ENCODE measurements at regions not wholly inside any gene's neighbourhood (a gene's known extent, or its start where the extent isn't known, plus 50 kb on each side); places are given as distances from the start of the nearest gene placed in this dataset.

GRCh38 chr7:81624021-81624592, 145.7 kb downstream of the HGF start:
- no peak overlapping the region for H4K5ac ChIP-seq (ENCODE audit: insufficient read length, low read depth, low read length)
- H2BK15ac ChIP-seq (ENCODE audit: low read length), result no peak overlapping the region
- no peak overlapping the region for H2BK120ac ChIP-seq (replicated peaks; ENCODE audit: low read depth, low read length)
- H3K36me3 ChIP-seq (ENCODE audit: control insufficient read depth in 2 of 4, insufficient read depth in 4 of 4, low read length in 3 of 4), result no peaks in the 10 kb centered on the region
- no peak overlapping the region for H3K23ac ChIP-seq (ENCODE audit: insufficient read length)
- H4K91ac ChIP-seq (replicated peaks; ENCODE audit: insufficient read length, low read length), result no peak overlapping the region
- no peak overlapping the region for H3K4me3 ChIP-seq (ENCODE audit: extremely low read depth in 1 of 4, insufficient read depth in 2 of 4, low read depth in 3 of 4, low read length in 4 of 4)
- H3K4me1 ChIP-seq (replicated peaks in 1 of 4; ENCODE audit: control insufficient read depth in 3 of 4, insufficient read depth in 4 of 4, low read length in 3 of 4), result no peaks in the 10 kb centered on the region
- no peaks in the 10 kb centered on the region for H4K20me1 ChIP-seq (replicated peaks in 1 of 2; ENCODE audit: control insufficient read depth in 1 of 2, insufficient read depth in 2 of 2, low read length in 2 of 2)
- no peak overlapping the region for H2BK20ac ChIP-seq (ENCODE audit: low read length)
- no peaks in the 10 kb centered on the region for H3K79me1 ChIP-seq (ENCODE audit: low read depth, low read length)
- no peak for DNase-seq (ENCODE audit: low read depth in 1 of 2, low spot score in 2 of 2)
- no peak for FAIRE-seq
- no peaks in the 10 kb centered on the region for H3K9me3 ChIP-seq (ENCODE audit: insufficient read depth in 2 of 2, low read depth in 1 of 2, low read length in 1 of 2)
- H2BK12ac ChIP-seq (ENCODE audit: low read depth, low read length), result no peak overlapping the region
- no peaks in the 10 kb centered on the region for H3K79me2 ChIP-seq (ENCODE audit: control insufficient read depth in 1 of 2, insufficient read depth in 2 of 2, low read length in 2 of 2)
- no peaks in the 10 kb centered on the region for H3K23me2 ChIP-seq (ENCODE audit: low read depth, low read length)
- H3K14ac ChIP-seq (ENCODE audit: insufficient read length), result no peak overlapping the region
- H2AFZ ChIP-seq (ENCODE audit: low read length), result no peak overlapping the region
- TF ChIP-seq SP4 (IDR thresholded peaks at IDR 0.05; ENCODE audit: low read length) (no peak), SP2 (IDR thresholded peaks at IDR 0.05; ENCODE audit: low read length) (no peak)
- no peaks in the 10 kb centered on the region for H3K27me3 ChIP-seq (replicated peaks in 1 of 4; ENCODE audit: control insufficient read depth in 3 of 4, extremely low read depth in 1 of 4, insufficient read depth in 3 of 4, low read length in 3 of 4)
- H2AK5ac ChIP-seq (ENCODE audit: low read depth, low read length), result no peak overlapping the region
- no peak overlapping the region for H3K56ac ChIP-seq (replicated peaks; ENCODE audit: insufficient read length, low read depth, low read length)
- no peak overlapping the region for H3K9ac ChIP-seq (replicated peaks in 1 of 4; ENCODE audit: extremely low read depth in 1 of 4, low read depth in 3 of 4, low read length in 3 of 4)
- H4K8ac ChIP-seq (ENCODE audit: extremely low read depth, insufficient read depth, low read length), result no peak overlapping the region
- H3K18ac ChIP-seq (ENCODE audit: extremely low read depth, low read length), result no peak overlapping the region
- H2BK5ac ChIP-seq (ENCODE audit: low read depth, low read length), result no peak overlapping the region
- no peak overlapping the region for H3K4me2 ChIP-seq (ENCODE audit: insufficient read depth in 1 of 2, low read depth in 2 of 2, low read length in 2 of 2)
- H3K4ac ChIP-seq (replicated peaks; ENCODE audit: insufficient read length, low read depth, low read length), result no peak overlapping the region
- POLR2A ChIA-PET (ENCODE audit: partially characterized antibody), result no interaction called here
- CTCF ChIA-PET (ENCODE audit: partially characterized antibody), result no interaction called here
- H3K27ac ChIP-seq (ENCODE audit: low read depth, low read length), result no peak overlapping the region
- WGBS, 2 experiments (ENCODE audit: extremely low coverage in 1 of 2, insufficient coverage in 1 of 2, insufficient read length in 1 of 2, insufficient replicate concordance in 2 of 2, low coverage in 1 of 2, low lambda C conversion rate in 2 of 2, missing lambda C conversion rate in 1 of 2), result 93% methylated on average over 1 of the region's 1 CpG; no CpG with 5 or more reads in 1 of the 2 experiments
